GM19395 (cell line): ENCODE measurements at regions not wholly inside any gene's neighbourhood (a gene's known extent, or its start where the extent isn't known, plus 50 kb on each side); places are given as distances from the start of the nearest gene placed in this dataset.
"Not testable (repeated sequence)": the region's sequence is repeated elsewhere in the genome, so short reads cannot be mapped to it uniquely, and the experiment has no call there.

Source experiments
- ATAC-seq: cut with Tn5 transposase; IDR thresholded peaks from one replicate; pipeline ENCODE4 v1.9.1; 2021; ENCODE audit warnings: mild to moderate bottlenecking, moderate library complexity; ENCODE audit not compliant: unreplicated experiment

DNA sequence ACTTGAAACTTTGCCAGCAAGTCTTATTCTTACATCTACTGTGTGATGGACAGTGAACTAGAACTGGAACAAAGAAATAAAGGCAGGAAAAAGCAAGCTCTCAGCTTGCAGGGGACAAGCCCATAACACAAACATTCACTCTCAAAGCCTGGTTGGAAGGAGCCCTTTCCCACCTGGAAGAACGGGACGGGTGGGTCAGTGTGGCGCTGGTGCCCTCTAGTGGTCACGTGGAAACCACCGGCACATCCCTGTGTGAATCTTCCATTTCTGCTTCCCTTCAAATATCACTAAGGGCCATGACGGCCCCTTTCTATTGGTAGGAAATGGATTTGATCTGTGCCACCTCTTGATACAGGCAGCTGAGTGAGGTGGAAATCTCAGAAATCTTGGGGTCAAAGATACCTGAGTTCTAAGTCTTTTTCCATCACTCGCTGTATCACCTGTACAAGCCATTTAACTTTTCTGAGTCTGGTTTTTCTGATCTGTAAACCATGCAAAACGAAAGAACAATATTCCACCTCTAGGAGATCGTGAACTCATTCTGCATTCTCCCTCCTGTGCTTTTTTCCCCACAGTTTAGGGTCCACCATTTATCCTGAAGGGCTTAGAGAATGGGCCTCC, 211.6 kb downstream of the MSX2 start:
- ATAC-seq = peak; percentile 71

DNA sequence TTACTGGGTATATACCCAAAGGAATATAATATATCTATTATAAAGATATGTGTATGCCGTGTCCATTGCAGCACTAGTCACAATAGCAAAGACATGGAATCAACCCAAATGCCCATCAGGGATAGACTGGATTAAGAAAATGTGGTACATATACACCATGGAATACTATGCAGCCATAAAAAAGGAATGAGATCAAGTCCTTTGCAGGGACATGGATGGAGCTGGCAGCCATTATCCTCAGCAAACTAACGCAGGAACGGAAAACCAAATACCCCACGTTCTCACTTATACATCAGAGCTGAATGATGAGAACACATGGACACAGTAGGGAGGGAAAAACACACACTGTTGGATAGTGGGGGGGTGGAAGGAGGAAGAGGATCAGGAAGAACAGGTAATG, 206.7 kb downstream of the MSX2 start:
- ATAC-seq = not testable (repeated sequence)

DNA sequence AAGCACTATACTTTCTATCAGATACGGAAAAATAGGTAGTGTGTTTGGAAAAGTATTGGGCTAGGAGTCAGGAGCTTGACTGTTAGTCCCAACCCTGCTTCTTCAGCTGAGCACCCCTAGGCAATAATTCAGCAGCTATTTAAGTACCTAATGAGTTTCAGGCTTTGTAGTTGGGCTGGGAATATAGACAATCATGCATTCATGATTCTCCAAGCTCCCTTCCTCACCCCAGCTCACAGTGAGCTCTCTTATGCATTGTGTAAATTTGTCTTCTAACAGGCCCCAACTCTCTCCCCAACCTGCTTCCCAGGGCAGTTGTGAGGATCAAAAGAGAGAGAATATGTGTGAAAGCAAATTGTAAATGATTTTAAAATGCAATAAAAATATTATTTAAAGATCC, 201.2 kb downstream of the MSX2 start:
- no peak for ATAC-seq

DNA sequence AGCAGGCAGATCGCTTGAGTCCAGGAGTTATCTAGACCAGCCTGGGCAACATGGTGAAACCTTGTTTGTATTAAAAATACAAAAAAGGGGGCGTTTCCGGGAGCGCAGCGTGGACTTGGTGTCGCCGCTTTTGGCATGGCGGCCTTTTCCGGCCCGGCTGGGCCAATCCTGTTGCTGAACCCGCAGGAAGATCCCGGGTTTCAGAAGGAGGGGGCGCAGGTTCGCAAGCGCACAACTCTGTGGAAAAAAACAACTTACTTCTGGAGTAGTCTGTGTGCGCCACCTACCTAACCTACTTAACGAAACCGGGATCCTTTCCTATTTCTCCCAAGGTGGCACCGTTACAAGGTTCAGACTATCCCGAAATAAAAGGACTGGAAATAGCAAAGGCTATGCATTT, 198.6 kb downstream of the MSX2 start:
- no peak for ATAC-seq

DNA sequence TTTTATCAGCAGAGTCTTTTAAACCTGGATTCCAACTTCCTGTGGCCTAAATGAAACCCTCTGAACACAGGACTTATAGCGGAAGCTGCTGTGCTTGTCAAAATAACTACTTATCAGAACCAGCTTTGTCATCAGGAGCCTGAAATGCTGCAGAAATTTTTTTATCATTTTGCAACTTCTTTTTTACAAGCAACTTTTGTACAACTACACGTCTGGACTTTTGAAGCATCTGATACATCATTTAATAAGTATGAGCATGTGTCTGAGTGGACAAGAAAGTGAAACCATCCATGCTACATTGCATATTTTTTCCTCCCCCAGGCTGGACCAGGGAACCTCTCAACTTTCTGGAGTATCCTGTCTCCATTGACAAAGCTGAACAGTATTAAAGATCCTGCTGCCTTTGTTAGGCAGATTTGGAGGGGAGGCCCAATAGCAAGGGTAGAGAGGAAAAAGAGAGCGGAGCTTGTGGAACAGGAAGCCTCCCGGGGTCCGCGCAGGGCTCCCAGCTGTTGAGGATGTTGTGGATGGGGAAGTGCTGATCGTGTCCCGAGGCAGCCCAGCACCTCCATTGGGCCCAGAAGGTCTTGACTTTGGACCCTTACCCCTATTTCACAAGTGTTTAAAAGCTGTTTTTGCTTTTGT, 196.6 kb downstream of the MSX2 start:
- no peak for ATAC-seq

DNA sequence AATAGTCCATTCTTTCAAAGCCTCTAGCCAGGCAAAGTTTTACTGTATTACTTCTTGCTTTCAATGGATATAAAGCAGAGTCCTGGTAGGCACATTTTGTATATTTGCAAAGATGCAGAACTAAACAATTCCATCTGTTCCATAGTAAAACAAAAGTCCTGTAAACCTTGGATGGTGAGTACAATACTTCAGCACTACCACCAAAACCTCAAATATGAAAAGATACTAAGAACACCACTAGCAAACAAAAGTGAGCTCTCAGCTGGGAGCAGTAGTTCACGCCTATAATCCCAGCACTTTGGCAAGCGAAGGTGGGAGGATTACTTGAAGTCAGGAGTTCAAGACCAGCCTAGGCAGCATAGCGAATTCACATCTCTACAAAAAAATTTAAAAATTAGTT, 195.0 kb downstream of the MSX2 start:
- no peak for ATAC-seq

DNA sequence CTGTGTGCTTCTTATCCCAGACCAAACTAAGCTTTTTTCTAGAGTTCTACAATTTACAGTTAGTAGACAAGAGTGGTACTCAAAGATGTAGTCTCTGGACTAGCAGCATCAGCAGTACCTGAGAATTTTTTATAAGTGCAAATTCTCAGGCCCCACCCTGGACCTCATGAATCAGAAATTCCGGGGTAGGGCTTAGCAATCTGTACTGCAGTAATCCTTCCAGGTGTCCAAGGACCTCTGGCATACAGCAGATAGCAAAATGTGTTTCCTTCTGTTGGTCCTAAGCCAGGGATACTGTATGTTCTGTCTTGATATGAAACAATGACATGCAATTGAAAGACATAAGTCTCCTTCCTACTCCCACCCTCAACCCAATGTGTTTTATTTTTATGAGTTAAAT, 194.3 kb downstream of the MSX2 start:
- no peak for ATAC-seq

DNA sequence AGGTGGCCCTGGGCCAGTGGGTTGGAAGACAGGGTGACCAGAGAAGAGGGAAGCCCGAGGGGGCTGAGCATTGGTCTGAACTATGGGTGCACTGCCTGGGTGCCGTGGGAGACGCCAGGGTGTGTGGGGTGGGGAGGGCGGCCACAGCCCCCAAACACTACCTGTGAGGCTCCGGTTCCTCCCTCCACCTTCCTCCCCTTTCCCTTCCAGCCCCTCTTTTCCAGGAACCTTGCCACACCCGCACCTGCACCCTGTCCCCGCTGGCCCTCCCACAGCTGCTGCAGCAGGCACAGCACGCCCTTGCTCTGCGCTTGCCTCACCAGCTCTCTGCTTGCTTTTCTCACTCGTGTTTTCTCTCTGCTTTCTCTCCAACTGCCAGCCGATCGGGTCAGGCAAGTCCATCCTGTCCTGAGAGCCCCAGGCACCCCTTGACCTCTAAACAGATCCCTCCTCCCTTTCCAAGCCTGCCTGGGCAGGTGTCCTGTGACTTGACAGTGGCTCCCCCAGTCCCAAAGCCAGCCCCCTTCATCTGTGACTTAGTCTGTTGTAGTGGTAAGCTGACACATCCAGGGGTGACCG, 193.7 kb downstream of the MSX2 start:
- no peak for ATAC-seq

DNA sequence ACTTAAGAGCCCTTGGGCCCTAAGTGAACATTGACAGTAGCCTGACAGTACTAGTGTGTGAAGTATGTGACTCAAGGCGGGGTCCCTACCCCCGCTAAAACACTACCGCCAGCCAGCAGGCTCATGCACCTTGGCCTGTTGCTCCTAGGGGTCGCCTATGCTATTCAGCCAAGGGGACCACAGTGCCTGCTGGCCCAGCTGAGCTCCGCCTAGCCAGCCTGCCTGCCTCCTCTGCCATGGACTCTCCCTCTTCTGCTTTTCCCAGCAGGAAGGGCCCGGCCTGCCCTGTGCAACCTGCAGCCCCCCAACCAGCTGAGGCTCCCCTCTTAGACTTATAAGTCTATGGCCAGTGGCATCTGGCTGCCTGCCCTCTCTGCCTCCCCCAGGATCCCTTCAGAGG, 193.1 kb downstream of the MSX2 start:
- not testable (repeated sequence) for ATAC-seq

DNA sequence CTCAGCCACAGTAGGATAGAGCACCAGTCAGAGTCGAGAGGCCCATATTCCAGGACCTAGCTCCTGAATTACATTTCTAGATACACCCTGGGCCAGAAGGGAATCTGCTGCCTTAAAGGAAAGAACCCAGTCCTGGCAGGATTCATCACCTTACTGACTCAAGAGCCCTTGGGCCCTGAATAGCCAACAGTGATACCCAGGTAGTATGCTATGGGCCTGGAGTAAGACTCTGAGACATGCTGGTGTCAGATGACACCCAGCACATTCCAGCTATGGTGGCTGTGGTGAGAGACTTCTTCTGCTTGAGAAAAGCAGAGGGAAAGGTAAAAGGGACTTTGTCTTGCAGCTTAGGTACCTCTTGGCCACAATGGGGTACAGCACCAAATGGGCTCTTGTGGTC, 192.5 kb downstream of the MSX2 start:
- ATAC-seq = not testable (repeated sequence)

DNA sequence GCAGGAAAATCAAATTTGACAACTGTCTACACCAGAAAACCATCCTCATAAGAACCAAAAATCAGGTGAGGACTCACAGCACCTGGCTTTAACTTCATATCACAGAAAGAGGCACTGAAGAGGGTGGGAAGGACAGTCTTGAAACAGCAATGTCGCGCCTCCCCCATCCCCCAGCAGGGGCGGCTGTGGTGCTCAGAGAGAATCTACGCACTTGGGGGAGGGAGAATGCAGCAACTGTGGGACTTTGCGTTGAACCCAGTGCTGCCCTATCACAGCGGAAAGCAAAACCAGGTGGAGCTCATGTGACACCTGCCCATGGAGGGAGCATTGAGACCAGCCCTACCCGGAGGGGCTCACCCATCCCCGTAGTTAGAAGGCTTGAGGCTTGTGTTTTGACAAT, 191.8 kb downstream of the MSX2 start:
- no peak for ATAC-seq

DNA sequence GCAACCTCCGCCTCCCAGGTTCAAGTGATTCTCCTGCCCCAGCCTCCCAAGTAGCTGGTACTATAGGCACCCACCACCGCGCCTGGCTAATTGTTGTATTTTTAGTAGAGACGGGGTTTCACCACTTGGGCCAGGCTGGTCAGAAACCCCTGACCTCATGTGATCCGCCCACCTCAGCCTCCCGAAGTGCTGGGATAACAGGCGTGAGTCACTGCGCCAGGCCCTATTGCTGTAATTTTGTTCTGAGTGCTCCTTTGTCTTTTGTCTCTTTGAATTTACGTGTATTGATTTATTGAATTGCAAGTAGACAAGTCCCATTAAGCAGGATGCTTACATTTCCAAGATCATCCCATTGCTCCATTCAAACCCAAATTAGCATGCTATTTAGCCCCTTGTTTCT, 186.7 kb downstream of the MSX2 start:
- ATAC-seq = no peak

DNA sequence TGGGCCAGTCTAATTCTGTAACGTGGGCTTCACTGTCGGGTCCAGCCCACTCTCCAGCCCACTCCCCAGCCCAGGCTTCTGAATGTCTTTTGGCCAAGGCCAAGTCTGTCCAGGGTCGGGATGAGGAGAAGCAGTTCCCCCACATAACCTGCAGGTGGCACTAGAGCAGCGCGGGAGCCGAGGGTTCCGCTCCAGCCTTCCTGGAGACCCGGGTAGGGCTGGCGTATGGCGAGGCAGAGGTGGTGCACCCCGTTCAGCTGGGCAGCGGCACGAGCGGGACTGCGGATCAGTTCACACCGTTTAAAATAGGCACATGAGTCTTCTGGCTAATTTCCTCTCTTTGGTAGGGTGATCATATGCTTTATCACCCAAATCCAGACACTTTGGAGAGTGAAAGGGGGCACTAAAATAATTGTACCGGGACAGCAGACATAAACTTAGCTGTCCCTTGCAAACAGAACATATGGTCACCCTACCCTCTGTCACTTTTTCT, 185.9 kb downstream of the MSX2 start:
- peak; percentile 97 for ATAC-seq

DNA sequence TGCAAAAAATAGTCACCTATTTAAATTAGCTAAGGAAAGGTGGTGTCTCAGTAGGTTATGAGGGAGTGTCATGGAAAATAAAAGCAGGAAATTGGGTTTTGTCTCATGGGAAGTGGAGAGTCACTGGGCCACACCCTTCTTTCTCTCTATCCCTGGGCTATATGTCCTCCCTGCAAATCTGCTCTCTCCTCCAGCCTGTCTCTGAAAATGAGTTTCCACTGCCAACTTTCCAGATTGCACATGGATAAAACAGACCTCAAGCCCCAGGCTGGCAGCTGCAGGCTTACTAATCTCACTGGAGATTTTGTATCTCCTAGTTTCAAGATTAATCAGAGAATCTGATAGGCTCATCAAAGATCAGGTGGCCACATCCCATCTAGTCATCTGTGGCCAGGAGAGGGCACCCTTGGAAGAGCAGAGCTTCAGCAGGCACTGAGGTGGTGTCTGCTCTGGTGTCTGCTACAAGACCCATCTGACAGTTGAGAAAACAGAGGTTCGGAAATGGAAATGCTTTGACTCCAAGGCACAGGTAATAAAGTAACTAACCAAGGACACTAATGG, 178.9 kb downstream of the MSX2 start:
- no peak for ATAC-seq

DNA sequence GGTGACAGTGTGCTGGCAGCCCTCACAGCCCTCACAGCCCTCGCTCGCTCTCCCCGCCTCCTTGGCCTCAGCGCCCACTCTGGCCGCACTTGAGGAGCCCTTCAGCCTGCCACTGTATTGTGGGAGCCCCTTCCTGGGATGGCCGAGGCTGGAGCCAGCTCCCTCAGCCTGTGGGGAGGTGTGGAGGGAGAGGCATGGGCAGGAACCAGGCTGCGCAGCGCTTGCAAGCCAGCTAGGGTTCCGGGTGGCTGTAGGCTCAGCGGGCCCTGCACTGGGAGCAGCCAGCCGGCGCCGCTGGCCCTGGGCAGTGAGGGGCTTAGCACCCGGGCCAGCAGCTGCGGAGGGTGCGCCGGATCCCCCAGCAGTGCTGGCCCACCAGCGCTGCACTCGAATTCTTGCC, 177.0 kb downstream of the MSX2 start:
- ATAC-seq = no peak

DNA sequence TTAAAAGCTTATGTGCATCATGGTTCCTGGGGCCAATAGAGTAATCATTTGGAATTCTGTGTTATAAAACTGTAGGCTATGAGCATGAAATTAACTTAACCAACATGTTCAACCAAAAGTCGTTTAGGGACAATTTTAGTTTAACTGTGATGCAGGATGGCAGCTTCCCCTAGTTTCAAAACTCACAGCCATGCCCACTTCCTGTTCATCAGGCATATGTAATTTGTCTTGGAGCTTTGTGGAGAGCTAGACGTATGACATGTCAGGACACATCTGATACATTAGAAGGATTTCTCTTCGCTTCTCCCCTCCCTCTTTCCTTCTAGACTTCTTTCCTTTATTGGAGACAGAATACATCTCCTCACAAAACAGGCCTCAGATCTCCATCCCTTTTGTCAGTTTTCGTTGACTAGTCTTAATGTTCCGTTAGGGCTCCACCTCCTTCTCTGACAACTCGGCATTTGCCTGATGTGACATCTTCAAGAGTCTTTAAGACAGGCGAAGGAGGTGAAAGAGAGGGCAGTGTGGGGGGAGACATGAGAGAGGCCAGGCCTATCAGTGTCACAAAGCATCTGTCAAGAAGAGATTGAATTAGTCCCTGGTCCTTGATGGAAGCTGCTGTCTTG, 176.0 kb downstream of the MSX2 start:
- ATAC-seq = no peak

DNA sequence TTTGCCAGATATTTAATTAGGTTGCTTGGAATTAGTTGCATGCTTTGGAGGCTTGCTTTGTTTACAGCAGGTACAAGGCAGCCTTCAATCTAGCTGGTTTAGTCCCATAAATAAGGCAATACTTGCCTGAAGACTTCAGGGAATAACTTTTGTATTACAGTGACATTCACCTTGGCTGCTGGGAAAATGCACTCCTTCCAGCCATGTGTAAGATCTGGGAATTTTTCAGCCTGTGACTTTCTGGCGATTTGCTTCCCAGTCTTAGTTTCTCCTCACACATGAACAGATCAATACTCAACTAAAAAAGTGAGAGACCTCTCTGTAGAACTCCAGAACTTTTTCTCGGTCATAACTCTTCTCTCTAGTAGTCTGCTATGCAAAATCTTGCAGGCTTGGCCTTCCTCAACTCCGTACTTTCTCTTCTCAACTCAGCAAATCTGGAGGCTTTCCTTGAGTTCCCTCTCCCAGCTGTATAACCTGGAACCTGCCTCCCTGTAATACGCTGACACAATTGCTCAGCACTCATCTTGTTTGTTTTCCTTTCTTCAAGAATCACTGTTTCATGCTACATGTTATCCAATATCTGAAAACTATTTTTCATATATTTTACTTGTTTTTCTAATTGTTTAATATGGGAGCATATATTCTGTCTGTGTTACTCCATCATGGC, 173.0 kb downstream of the MSX2 start:
- ATAC-seq = no peak

DNA sequence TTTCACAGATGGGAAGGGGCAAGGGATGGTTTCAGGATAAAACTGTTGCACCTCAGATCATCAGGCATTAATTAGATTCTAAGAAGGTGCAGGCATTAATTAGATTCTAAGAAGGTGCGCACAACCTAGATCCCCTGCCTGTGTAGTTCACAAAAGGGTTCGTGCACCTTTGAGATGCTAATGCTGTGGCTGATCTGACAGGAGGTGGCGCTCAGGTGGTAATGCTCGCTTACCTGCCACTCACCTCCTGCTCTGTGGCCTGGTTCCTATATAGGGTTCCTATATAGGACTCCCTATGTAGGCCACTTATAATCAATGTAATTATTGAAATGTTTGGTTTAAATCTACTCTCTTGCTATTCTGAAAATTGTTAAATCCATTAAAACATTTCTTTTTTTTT, 171.0 kb downstream of the MSX2 start:
- ATAC-seq = no peak

DNA sequence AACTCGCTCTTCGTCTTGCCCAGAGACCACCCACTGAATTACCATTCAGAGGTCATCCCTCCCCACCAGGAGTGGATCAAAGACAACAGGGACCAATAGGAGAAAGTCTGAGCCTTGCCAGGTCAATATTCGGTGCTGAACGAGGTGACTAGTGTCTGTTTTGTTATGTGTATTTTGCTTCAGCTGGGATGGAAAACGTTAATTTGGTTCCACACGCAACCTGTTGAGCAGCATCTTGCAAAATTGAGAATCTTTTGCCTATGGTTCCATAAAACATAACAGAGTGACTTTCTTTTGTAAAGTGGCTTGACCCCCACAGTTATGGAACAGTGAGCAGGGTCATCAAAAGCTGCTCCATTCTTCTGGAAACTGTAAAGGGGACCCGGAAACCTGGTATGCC, 168.4 kb downstream of the MSX2 start:
- no peak for ATAC-seq

DNA sequence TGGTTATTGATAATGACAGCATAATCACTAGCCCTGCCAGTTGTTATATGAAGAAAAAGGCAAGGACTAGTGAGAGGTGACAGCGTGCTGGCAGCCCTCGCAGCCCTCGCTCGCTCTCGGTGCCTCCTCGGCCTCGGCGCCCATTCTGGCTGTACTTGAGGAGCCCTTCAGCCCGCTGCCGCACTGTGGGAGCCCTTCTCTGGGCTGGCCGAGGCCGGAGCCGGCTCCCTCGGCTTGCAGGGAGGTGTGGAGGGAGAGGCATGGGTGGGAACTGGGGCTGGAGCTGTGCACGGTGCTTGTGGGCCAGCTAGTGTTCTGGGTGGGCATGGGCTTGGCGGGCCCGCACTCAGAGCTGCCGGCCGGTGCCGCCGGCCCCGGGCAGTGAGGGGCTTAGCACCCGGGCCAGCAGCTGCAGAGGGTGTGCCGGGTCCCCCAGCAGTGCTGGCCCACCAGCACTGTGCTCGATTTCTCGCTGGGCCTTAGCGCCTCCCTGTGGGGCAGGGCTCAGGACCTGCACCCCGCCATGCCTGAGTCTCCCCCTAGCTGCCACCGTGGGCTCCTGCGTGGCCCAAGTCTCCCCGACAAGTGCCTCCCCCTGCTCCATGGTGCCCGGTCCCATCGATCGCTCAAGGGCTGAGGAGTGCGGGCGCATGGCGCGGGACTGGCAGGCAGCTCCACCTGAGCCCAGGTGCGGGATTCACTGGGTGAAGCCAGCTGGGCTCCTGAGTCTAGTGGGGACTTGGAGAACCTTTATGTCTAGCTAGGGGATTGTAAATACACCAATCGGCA, 156.2 kb downstream of the MSX2 start:
- ATAC-seq = not testable (repeated sequence)
